Caco-2 (cell line): ENCODE measurements at regions not wholly inside any gene's neighbourhood (a gene's known extent, or its start where the extent isn't known, plus 50 kb on each side); places are given as distances from the start of the nearest gene placed in this dataset.

ENCODE experiments used
- BruUV-seq: library from RNA; stranded (reverse); fragments of 400-500 nt; replicated peaks from 2 replicates; lab custom pipeline; 2021; lab: Mats Ljungman, UMichigan
- CTCF ChIA-PET: fragments of 300-600 bp; sonication (Branson Sonifier 250); formaldehyde crosslinking; loops from one replicate; lab custom pipeline; 2022; ENCODE audit warnings: antibody characterized with exemption; lab: Charles Lee
- POLR2A ChIA-PET: fragments of 300-600 bp; sonication (Branson Sonifier 250); formaldehyde crosslinking; loops from one replicate; lab custom pipeline; 2022; ENCODE audit warnings: antibody characterized with exemption; lab: Charles Lee
- DNase-seq, 2 experiments: peaks; one replicate each; pipeline versions ENCODE4 v3.0.0 to v3.0.0-alpha.2; 2020 to 2022
- H3K27me3 ChIP-seq: replicated peaks from 2 replicates; pipeline ENCODE4 v1.6.0; 2011; ENCODE audit warnings: low read length; ENCODE audit not compliant: control insufficient read depth, insufficient read depth
- H3K36me3 ChIP-seq: 2 replicates; pipeline ENCODE4 v1.5.1; 2011; ENCODE audit warnings: low read length; ENCODE audit not compliant: control insufficient read depth, insufficient read depth
- H3K4me1 ChIP-seq: fragments of 250-450 bp; sonication (Bioruptor Pico); 2 replicates; pipeline ENCODE4 v1.5.1; 2020; ENCODE audit warnings: mild to moderate bottlenecking
- H3K4me3 ChIP-seq: 2 replicates; pipeline ENCODE4 v1.5.1; 2011; ENCODE audit warnings: low read depth, mild to moderate bottlenecking, control low read depth, low read length
- H3K9me3 ChIP-seq: fragments of 250-450 bp; sonication (Bioruptor Pico); 2 replicates; pipeline ENCODE4 v1.5.1; 2020; ENCODE audit warnings: mild to moderate bottlenecking, moderate library complexity
- H3K27ac Mint-ChIP-seq: one replicate; pipeline ENCODE4 v1.8.0; 2022; ENCODE audit warnings: mixed read lengths; ENCODE audit not compliant: unreplicated experiment
- H3K27me3 Mint-ChIP-seq: one replicate; pipeline ENCODE4 v1.8.0; 2022; ENCODE audit warnings: mixed read lengths; ENCODE audit not compliant: insufficient read depth, unreplicated experiment
- H3K36me3 Mint-ChIP-seq: one replicate; pipeline ENCODE4 v1.8.0; 2022; ENCODE audit warnings: mild to moderate bottlenecking, mixed read lengths; ENCODE audit not compliant: insufficient read depth, unreplicated experiment
- H3K4me1 Mint-ChIP-seq: one replicate; pipeline ENCODE4 v1.8.0; 2022; ENCODE audit warnings: low read depth, mixed read lengths; ENCODE audit not compliant: unreplicated experiment
- H3K4me3 Mint-ChIP-seq: one replicate; pipeline ENCODE4 v1.8.0; 2022; ENCODE audit warnings: mild to moderate bottlenecking, moderate library complexity, mixed read lengths; ENCODE audit not compliant: unreplicated experiment
- H3K9me3 Mint-ChIP-seq: one replicate; pipeline ENCODE4 v1.8.0; 2022; ENCODE audit warnings: mixed read lengths; ENCODE audit not compliant: unreplicated experiment
- CTCF ChIP-seq, 2 experiments: fragments of 200-600 bp in 1 of 2; IDR thresholded peaks; 1 replicate in 1 of 2; 2 replicates in 1 of 2; pipeline versions ENCODE4 v1.5.1 to v1.8.0; 2011 to 2022; ENCODE audit warnings: antibody characterized with exemption in 1 of 2, control low read depth in 1 of 2, inconsistent platforms in 1 of 2, low read depth in 1 of 2, low read length in 1 of 2, mild to moderate bottlenecking in 1 of 2, moderate library complexity in 1 of 2; ENCODE audit not compliant: insufficient read depth in 1 of 2, severe bottlenecking in 1 of 2, unreplicated experiment in 1 of 2
- intact Hi-C: fragments of 100-400 bp; cut with micrococcal nuclease; formaldehyde crosslinking; loops from one replicate; pipeline ENCODE4 v1.10.0; 2022; ENCODE audit not compliant: unreplicated experiment

GRCh38 chr18:43420950-43421349 lies 143.7 kb upstream of the SYT4 start:
- H3K9me3 ChIP-seq, result no peaks in the 10 kb centered on the region
- intact Hi-C loops, result no loop called here
- no peak overlapping the region for H3K4me3 ChIP-seq
- H3K36me3 ChIP-seq, result no peaks in the 10 kb centered on the region
- Mint-ChIP-seq H3K27me3 (no peaks in the 10 kb centered on the region), H3K4me3 (no peak overlapping the region), H3K36me3 (no peaks in the 10 kb centered on the region), H3K4me1 (no peaks in the 10 kb centered on the region), H3K9me3 (no peaks in the 10 kb centered on the region), H3K27ac (no peak overlapping the region)
- POLR2A ChIA-PET, result interaction anchor here (0.5 kb wide), 1 partner anchor 901 kb away, joined by 3 read pairs; no protein-coding TSS in a partner anchor
- no peaks in the 10 kb centered on the region for H3K4me1 ChIP-seq
- no peaks in the 10 kb centered on the region for H3K27me3 ChIP-seq
- DNase-seq, result no peak
- CTCF ChIA-PET, result no interaction called here
- TF ChIP-seq CTCF (IDR thresholded peaks at IDR 0.05; ENCODE audit: insufficient read depth in 1 of 2, low read depth in 1 of 2, low read length in 1 of 2, severe bottlenecking in 1 of 2, unreplicated experiment in 1 of 2), result no peak
- no TSS peak for BruUV-seq

- intact Hi-C loops, result no loop called here
- H3K36me3 ChIP-seq, result no peaks in the 10 kb centered on the region
- Mint-ChIP-seq H3K4me1 (no peaks in the 10 kb centered on the region), H3K27me3 (no peaks in the 10 kb centered on the region), H3K27ac (no peak overlapping the region), H3K4me3 (no peak overlapping the region), H3K36me3 (no peaks in the 10 kb centered on the region), H3K9me3 (no peaks in the 10 kb centered on the region)
- no peaks in the 10 kb centered on the region for H3K27me3 ChIP-seq
- H3K4me3 ChIP-seq, result no peak overlapping the region
- TF ChIP-seq CTCF (IDR thresholded peaks at IDR 0.05; ENCODE audit: insufficient read depth in 1 of 2, low read depth in 1 of 2, low read length in 1 of 2, severe bottlenecking in 1 of 2, unreplicated experiment in 1 of 2), result peak in 1 of 2 experiments; percentile 5
- BruUV-seq, result no TSS peak
- DNase-seq, result no peak
- ChIA-PET CTCF (no interaction called here), POLR2A (no interaction called here)
- no peaks in the 10 kb centered on the region for H3K4me1 ChIP-seq
- H3K9me3 ChIP-seq, result no peaks in the 10 kb centered on the region
These were observed 145.2 kb upstream of the SYT4 start for GRCh38 chr18:43422518-43422917.

GRCh38 chr18:43435851-43436250 lies 158.6 kb upstream of the SYT4 start:
- H3K4me1 Mint-ChIP-seq, result no peaks in the 10 kb centered on the region
- CTCF ChIA-PET, result no interaction called here
- no peaks in the 10 kb centered on the region for H3K36me3 Mint-ChIP-seq
- H3K27me3 Mint-ChIP-seq, result no peaks in the 10 kb centered on the region
- Histone ChIP-seq H3K36me3 (no peaks in the 10 kb centered on the region), H3K27me3 (no peaks in the 10 kb centered on the region), H3K4me1 (no peaks in the 10 kb centered on the region), H3K4me3 (no peak overlapping the region), H3K9me3 (no peaks in the 10 kb centered on the region)
- POLR2A ChIA-PET, result no interaction called here
- no peaks in the 10 kb centered on the region for H3K9me3 Mint-ChIP-seq
- BruUV-seq, result no TSS peak
- no peak overlapping the region for H3K27ac Mint-ChIP-seq
- no peak for DNase-seq
- intact Hi-C loops, result no loop called here
- no peak for TF ChIP-seq CTCF (IDR thresholded peaks at IDR 0.05; ENCODE audit: insufficient read depth in 1 of 2, low read depth in 1 of 2, low read length in 1 of 2, severe bottlenecking in 1 of 2, unreplicated experiment in 1 of 2)
- H3K4me3 Mint-ChIP-seq, result no peak overlapping the region
